ENCODE measurements at regions not wholly inside any gene's neighbourhood (a gene's known extent, or its start where the extent isn't known, plus 50 kb on each side); places are given as distances from the start of the nearest gene placed in this dataset.

- DNase-seq (ENCODE audit: low read depth), result no peak
- TF ChIP-seq CTCF (conservative IDR thresholded peaks at IDR 0.05; ENCODE audit: low read depth, low read length), result no peak
- H3K4me3 ChIP-seq (ENCODE audit: low read length), result no peak overlapping the region
These were observed 597.2 kb upstream of the NECTIN3 start for GRCh38 chr3:110474397-110474796.

GRCh38 chr3:110478377-110479054 is 593.1 kb upstream of the NECTIN3 start:
- TF ChIP-seq CTCF (conservative IDR thresholded peaks at IDR 0.05; ENCODE audit: low read depth, low read length), result no peak
- no peak for DNase-seq (ENCODE audit: low read depth)
- no peak overlapping the region for H3K4me3 ChIP-seq (ENCODE audit: low read length)

DNA sequence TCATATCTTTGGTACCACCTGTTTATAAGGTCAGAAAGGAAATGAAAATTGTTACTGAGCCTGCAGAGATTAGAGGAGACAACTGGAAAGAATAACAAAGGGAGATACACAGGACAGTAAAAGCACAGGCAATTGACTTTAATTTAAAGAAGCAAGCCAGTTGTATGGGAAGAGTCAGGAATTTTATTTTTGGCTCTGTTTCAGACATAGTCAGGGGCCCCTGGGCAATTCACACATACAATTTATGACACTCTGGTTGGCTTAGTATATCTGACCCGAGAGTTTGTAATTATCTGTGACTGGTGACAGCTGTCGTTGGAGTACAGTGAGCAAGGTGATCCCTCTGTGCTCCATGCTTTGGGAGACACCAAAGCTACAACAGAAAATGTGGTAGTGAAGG is 591.9 kb upstream of the NECTIN3 start:
- no peak for TF ChIP-seq CTCF (conservative IDR thresholded peaks at IDR 0.05; ENCODE audit: low read depth, low read length)
- DNase-seq (ENCODE audit: low read depth), result no peak
- H3K4me3 ChIP-seq (ENCODE audit: low read length), result no peak overlapping the region

- no peak overlapping the region for H3K4me3 ChIP-seq (ENCODE audit: low read length)
- TF ChIP-seq CTCF (conservative IDR thresholded peaks at IDR 0.05; ENCODE audit: low read depth, low read length), result no peak
- no peak for DNase-seq (ENCODE audit: low read depth)
These were observed 586.2 kb upstream of the NECTIN3 start for GRCh38 chr3:110485389-110485788.

DNA sequence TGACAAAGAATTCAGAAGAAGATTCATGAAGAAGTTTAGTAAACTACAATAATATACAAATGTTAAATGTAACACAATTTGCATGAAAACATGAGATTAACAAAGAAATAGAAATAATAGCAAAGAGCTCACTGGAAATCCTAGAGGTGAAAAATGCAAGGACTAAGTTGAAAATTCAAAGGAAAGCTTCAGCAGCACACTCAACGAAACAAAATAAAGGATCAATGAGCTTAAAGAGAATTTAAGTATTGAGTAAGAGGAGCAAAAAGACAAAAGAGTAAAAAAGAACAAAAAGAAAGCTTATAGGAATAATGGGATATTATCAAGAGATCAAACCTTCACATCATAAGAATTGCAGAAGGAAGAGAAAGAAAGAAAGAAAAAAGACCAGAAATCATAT is 583.8 kb upstream of the NECTIN3 start:
- DNase-seq (ENCODE audit: low read depth), result no peak
- H3K4me3 ChIP-seq (ENCODE audit: low read length), result no peak overlapping the region
- TF ChIP-seq CTCF (conservative IDR thresholded peaks at IDR 0.05; ENCODE audit: low read depth, low read length), result no peak

DNA sequence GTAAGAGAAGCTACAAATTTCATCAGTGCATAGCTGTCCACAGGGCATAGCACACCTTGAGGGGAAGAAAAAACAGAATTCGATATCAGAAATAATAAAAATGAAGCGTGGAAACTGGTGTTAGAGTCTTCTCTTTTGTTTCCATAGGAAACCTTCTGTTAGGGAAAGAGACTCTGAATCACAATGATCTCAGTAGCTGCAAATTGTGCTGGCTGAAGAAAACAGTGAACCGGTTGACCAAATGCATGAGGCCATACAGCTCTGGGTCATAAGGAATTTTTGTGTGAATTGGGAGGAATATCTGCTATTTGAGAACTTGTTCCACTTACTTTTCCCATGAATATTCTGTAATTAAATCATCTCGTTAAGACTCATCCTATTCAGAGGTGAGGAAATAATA is 580.2 kb upstream of the NECTIN3 start:
- H3K4me3 ChIP-seq (ENCODE audit: low read length), result no peak overlapping the region
- DNase-seq (ENCODE audit: low read depth), result no peak
- no peak for TF ChIP-seq CTCF (conservative IDR thresholded peaks at IDR 0.05; ENCODE audit: low read depth, low read length)

GRCh38 chr3:110492876-110493275 is 578.7 kb upstream of the NECTIN3 start:
- no peak for TF ChIP-seq CTCF (conservative IDR thresholded peaks at IDR 0.05; ENCODE audit: low read depth, low read length)

More at GRCh38 chr3:110492876-110493275, 578.7 kb upstream of the NECTIN3 start:
- no peak for DNase-seq (ENCODE audit: low read depth)
- no peak overlapping the region for H3K4me3 ChIP-seq (ENCODE audit: low read length)
